PFSK-1 (cell line): ENCODE measurements at regions not wholly inside any gene's neighbourhood (a gene's known extent, or its start where the extent isn't known, plus 50 kb on each side); places are given as distances from the start of the nearest gene placed in this dataset.

Experiments used
- POLR2AphosphoS5 ChIP-seq: IDR thresholded peaks from 2 replicates; pipeline ENCODE4 v1.6.1; 2012; ENCODE audit warnings: low read depth, mild to moderate bottlenecking, control low read depth, low read length, moderate library complexity
- REST ChIP-seq, 2 experiments: IDR thresholded peaks; 2 replicates each; pipeline versions ENCODE4 v1.6.1 to v1.8.0; 2011 to 2012; ENCODE audit warnings: low read depth in 2 of 2, low read length in 2 of 2, control low read depth in 1 of 2, inconsistent platforms in 1 of 2, mild to moderate bottlenecking in 1 of 2, moderate library complexity in 1 of 2; ENCODE audit not compliant: insufficient read depth in 1 of 2
- SIN3A ChIP-seq: IDR thresholded peaks from 2 replicates; pipeline ENCODE4 v1.6.1; 2012; ENCODE audit warnings: mild to moderate bottlenecking, low read length, moderate library complexity, borderline replicate concordance; ENCODE audit not compliant: insufficient read depth

GRCh38 chr2:144165599-144166250 lies 354.2 kb downstream of the ZEB2 start:
- no peak for TF ChIP-seq SIN3A
- no peak for TF ChIP-seq POLR2AphosphoS5
- TF ChIP-seq REST (IDR thresholded peaks at IDR 0.05; ENCODE audit: insufficient read depth in 1 of 2, low read depth in 2 of 2, low read length in 2 of 2), result no peak
